Mucosa of descending colon (tissue), 3 donors: ENCODE measurements at regions not wholly inside any gene's neighbourhood (a gene's known extent, or its start where the extent isn't known, plus 50 kb on each side); places are given as distances from the start of the nearest gene placed in this dataset.

Source experiments
- ATAC-seq: fragments of 200-7000 bp; cut with Tn5 transposase; one replicate; pipeline ENCODE4 v1.9.1; 2020; ENCODE audit warnings: mild to moderate bottlenecking, moderate library complexity
- DNase-seq, 3 donors: peaks; one replicate each; pipeline ENCODE4 v3.0.0-alpha.2; 2020
- H3K36me3 ChIP-seq: fragments of 200-600 bp; one replicate; pipeline ENCODE4 v1.8.0; 2021; ENCODE audit warnings: low read depth, mild to moderate bottlenecking
- H3K4me1 ChIP-seq: fragments of 200-600 bp; one replicate; pipeline ENCODE4 v1.8.0; 2021; ENCODE audit warnings: low read depth, mild to moderate bottlenecking
- H3K4me3 ChIP-seq: fragments of 200-600 bp; one replicate; pipeline ENCODE4 v1.8.0; 2021; ENCODE audit warnings: mild to moderate bottlenecking
- H3K9me3 ChIP-seq: fragments of 200-600 bp; one replicate; pipeline ENCODE4 v1.8.0; 2021; ENCODE audit warnings: mild to moderate bottlenecking
- intact Hi-C, 2 donors: fragments of 100-400 bp; cut with DNase I in 1 of 2; cut with micrococcal nuclease in 1 of 2; formaldehyde crosslinking; loops; one replicate each; pipeline versions ENCODE4 v1.11.0 to v1.11.1; 2022; cut with DNase I, micrococcal nuclease
- TF ChIP-seq, protein P1 (sequence below): fragments of 200-600 bp; IDR thresholded peaks from one replicate; pipeline ENCODE4 v1.8.0; 2022; ENCODE audit warnings: antibody characterized with exemption, mild to moderate bottlenecking
- donor health status: DM: no; HTN: no; CAD: no; lungs with moderate emphysema.
- donor health status: DM: no; HTN: no; CAD: no.
- donor health status: DM: no; HTN: yes; CAD: no.

DNA sequence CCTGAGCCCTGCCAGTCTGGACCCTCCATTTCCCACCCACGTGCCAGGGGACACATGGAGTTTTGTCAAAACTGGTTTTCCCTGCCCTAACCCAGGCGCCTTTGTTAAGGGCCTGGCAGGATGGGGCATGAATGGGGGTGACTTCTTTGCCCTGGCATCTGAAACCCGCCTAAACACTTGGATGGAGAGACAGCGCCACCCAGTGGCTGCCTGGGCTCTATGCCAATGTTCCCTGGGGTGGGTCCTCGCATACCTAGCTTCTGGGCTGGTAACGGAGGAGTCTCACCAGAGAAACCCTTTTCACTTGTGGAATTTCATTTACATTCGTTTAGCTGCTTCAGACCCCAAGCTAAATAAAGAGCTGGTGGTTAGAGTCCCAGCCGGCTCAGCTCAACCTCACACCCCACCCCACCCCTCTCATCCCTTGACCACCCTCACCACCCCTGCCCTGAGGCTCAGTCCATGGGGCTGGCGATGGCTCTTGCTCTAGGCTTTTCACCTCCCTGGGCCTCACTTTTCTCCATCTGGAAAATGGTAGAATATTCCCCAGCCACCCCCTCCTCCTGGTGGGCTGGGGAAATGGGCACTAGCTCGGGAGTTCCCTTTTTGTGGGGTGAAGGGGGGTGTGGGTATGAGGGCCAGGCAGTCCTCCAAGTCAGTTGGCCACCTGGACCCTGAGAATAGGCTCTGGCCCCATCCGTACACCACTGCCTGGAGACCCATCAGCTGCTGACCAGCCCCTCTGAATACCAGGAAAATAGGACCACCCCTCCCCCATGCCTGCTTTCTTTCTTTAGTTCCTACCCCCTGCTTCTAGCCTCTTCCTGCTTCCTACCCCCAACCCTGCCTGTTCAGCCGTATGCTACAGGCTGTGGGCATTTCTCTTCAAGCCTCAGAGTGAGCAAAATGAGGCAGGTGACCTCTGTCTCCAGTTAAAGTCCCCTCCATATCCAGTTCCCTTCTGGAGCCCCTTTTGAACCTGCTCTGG, 57.1 kb upstream of the PJA1 start:
- H3K4me1 ChIP-seq, result no peaks in the 10 kb centered on the region
- ATAC-seq (peak; percentile 72), DNase-seq (peak in 2 of 3 donors; percentile 73 to 74)
- no peaks in the 10 kb centered on the region for H3K9me3 ChIP-seq
- intact Hi-C loops, result loop anchor here in 1 of 2 donors (10.0 kb wide), 1 partner anchor 398 kb away; the partner anchor contains the start of gene EFNB1
- TF ChIP-seq, protein P1, sequence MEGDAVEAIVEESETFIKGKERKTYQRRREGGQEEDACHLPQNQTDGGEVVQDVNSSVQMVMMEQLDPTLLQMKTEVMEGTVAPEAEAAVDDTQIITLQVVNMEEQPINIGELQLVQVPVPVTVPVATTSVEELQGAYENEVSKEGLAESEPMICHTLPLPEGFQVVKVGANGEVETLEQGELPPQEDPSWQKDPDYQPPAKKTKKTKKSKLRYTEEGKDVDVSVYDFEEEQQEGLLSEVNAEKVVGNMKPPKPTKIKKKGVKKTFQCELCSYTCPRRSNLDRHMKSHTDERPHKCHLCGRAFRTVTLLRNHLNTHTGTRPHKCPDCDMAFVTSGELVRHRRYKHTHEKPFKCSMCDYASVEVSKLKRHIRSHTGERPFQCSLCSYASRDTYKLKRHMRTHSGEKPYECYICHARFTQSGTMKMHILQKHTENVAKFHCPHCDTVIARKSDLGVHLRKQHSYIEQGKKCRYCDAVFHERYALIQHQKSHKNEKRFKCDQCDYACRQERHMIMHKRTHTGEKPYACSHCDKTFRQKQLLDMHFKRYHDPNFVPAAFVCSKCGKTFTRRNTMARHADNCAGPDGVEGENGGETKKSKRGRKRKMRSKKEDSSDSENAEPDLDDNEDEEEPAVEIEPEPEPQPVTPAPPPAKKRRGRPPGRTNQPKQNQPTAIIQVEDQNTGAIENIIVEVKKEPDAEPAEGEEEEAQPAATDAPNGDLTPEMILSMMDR, result peak; percentile 42
- H3K36me3 ChIP-seq, result no peaks in the 10 kb centered on the region
- H3K4me3 ChIP-seq, result no peak overlapping the region

DNA sequence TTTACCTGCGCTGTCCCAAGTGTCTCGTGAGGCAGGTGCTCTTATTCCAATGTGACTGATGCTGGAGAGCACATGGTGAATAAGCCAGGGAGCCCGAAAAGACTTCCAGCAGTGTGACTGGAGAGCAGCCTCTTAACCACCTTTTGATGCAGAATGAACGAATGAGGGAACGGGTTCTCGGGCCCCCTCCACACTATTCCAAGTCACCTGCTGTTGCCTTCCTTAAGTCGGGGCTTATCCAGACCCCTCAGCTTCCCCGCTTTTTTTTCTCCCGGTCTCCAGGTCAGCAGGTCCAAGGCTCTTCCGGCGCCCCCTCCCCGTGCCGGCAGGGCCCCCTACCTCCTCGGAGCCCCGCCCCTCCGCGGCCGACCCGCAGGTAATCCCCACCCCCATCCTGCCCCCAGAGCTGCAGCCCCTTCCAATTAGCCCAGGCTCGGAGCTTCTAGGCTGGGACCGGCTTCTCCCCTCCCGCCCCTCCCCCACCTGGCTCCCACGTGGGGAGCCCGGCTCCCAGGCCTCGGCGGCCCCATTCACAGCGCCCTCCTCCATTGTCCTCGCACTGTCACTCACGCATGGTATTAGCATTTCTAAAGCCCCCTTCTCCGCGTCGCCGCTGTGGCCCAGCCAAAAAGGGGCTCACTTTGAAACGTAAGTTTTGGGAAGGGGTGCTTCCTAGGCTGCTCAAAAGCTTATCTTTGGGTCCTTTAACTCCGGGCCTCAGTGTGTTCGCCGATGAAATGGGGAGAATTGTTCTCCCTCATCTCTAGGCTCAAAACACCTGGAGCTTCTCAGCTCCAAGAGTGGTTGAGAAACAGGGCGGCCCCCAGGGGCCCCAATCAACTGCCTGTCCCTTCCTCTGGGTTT, 56.2 kb upstream of the PJA1 start:
- no peaks in the 10 kb centered on the region for H3K9me3 ChIP-seq
- TF ChIP-seq, protein P1, result no peak
- no peak overlapping the region for H3K4me3 ChIP-seq
- intact Hi-C loops, result loop anchor here in 1 of 2 donors (10.0 kb wide), 1 partner anchor 397 kb away; the partner anchor contains the start of gene EFNB1
- DNase-seq (no peak), ATAC-seq (no peak)
- no peaks in the 10 kb centered on the region for H3K4me1 ChIP-seq
- no peaks in the 10 kb centered on the region for H3K36me3 ChIP-seq

DNA sequence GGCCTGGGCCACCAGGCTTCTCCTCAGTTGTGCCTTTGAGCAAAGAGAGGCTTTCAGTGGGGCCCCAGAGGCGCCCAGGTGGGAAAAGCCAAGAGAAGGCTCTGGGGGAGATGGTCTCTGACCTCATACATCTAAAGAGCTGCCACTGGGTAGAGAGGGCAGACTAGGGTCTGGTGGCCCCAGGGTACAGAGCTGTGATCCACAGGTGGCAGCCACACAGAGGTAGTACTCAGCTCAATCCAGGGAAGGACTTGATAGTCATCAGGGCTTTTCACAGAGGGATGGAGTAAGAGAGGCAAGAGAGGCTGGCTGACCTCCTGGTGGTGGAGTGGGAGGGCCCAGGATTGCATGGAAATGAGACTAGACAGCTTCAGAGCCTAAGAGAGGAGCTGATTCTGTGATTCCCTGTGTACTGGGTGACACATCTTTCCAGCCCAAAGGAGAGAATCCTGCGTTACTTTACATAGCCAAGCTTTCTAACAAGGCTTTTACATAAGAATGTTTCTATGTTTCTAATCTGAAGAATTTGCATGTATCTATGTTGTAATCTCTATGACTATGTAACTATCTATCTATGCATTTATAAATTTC, 53.2 kb upstream of the PJA1 start:
- TF ChIP-seq, protein P1, result no peak
- no peak for DNase-seq
- Histone ChIP-seq H3K9me3 (no peaks in the 10 kb centered on the region), H3K4me3 (no peak overlapping the region), H3K4me1 (no peaks in the 10 kb centered on the region), H3K36me3 (no peaks in the 10 kb centered on the region)
- ATAC-seq, result no peak
- intact Hi-C loops, result no loop called here

DNA sequence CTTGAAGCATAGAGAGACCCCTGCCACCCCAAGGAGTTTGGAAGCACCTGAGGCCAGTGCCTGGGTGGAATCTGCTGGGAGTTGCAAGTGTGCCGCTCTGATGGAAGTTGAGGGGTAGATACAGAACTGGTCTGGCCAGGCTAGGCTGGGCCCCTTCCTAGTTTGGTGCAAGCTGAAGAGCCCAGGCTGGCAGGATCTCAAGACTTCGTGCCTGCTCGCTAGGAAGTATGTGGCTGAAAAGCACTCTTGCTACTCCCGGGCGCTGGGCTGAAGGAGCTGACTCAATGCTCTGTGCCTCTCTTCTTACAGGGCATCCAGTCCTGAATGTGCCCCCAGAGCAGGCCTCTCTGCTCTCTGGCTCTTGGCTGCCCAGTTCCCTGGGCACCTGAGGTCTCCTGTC, 51.7 kb upstream of the PJA1 start:
- Histone ChIP-seq H3K9me3 (no peaks in the 10 kb centered on the region), H3K4me3 (no peak overlapping the region), H3K4me1 (no peaks in the 10 kb centered on the region), H3K36me3 (no peaks in the 10 kb centered on the region)
- TF ChIP-seq, protein P1, result no peak
- intact Hi-C loops, result no loop called here
- ATAC-seq (no peak), DNase-seq (no peak)

DNA sequence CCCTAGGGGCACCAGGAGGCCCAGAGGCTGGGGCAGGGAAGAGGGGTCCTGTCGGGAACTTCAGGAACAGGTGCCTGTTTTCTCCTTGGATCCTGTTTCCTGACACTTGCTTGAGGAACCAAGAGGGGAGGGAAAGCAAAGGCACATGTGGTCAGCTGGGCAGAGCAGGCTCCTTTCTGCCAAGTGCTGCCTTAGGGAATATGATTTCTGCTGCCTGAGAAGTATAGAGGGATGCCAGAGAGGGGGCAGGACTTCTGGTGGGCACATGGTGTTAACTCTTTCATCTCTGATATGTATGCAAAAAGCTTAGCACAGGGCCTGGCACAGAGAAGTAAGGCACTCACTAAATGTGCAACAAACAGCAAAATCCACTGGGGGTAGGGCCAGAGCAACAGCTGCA, 51.2 kb upstream of the PJA1 start:
- Histone ChIP-seq H3K4me3 (no peak overlapping the region), H3K36me3 (no peaks in the 10 kb centered on the region), H3K4me1 (no peaks in the 10 kb centered on the region), H3K9me3 (no peaks in the 10 kb centered on the region)
- intact Hi-C loops, result no loop called here
- TF ChIP-seq, protein P1, result no peak
- ATAC-seq (no peak), DNase-seq (no peak)
